ENCODE measurements at regions not wholly inside any gene's neighbourhood (a gene's known extent, or its start where the extent isn't known, plus 50 kb on each side); places are given as distances from the start of the nearest gene placed in this dataset.

DNA sequence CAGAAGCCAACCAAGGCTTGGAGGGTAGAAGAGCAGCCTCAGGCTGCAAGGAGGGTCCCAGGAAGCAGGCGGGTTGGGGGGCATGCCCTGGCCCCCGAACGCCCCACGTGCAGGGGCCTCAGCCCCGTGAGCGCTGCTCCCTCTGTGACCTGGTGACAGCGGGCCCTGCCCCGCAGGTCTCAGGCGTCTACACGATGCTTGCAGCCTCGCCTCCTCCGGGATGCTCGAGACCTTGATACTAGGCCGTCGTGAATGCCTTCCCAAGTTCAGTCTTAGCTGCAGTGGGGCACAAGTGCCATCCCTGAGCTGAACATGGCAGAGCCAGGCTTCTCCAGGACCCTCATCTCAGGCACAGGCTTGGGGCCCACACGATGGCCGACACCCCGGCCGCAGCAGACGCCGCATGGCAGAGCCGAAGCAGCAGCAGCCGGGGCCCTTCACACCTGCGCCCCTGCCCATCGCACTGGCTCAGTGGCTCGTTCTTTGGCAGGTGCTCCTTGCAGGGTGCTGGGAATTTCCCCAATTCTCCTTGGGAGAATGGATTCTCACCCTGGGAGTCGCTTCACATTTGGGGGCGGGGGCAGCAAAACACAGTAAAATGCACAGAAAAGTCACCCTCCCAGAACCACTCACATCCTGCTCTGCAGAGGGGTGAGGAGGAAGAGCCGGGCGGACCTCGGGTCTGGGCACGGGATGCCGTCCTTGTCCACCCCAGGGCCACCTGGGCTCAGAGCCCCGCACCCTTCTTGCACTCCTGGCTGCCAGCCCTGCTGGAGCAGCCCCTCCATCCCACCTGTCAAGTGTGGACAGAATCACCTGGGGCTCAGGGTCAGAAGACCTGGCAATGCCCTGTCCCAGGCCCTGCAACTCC, 161.8 kb downstream of the DLL1 start:
- Histone ChIP-seq H4K8ac (ENCODE audit: low read depth, low read length) (no peak overlapping the region), H3K18ac (ENCODE audit: low read length) (peak overlapping the region; percentile 88), H2AK5ac (ENCODE audit: low read depth, low read length) (peak overlapping the region; percentile 97), H2AFZ (ENCODE audit: low read length) (no peak overlapping the region), H2BK5ac (ENCODE audit: low read length) (peak overlapping the region; percentile 71), H3K27ac (replicated peaks; ENCODE audit: low read length) (no peak overlapping the region), H2BK12ac (ENCODE audit: low read length) (peak overlapping the region; percentile 47), H3K23ac (ENCODE audit: low read depth, low read length, poor library complexity) (peak overlapping the region; percentile 35), H2BK15ac (ENCODE audit: low read length) (peak overlapping the region; percentile 90), H3K14ac (ENCODE audit: low read length) (peak overlapping the region; percentile 76), H3K4ac (ENCODE audit: low read length) (peak overlapping the region; percentile 94), H3K27me3 (ENCODE audit: control insufficient read depth in 3 of 3, insufficient read depth in 3 of 3, low read depth in 1 of 3, low read length in 3 of 3) (peaks cover 0 to 23% (median 0%) of the 10 kb centered on the region in 3 experiments), H3K36me3 (replicated peaks in 1 of 2; ENCODE audit: control insufficient read depth in 2 of 2, insufficient read depth in 2 of 2, low read length in 2 of 2) (no peaks in the 10 kb centered on the region), H2BK120ac (ENCODE audit: low read depth, low read length) (peak overlapping the region; percentile 68), H3K4me1 (ENCODE audit: control insufficient read depth in 2 of 2, insufficient read depth in 1 of 2, low read depth in 1 of 2, low read length in 2 of 2) (peaks cover 0 to 10% of the 10 kb centered on the region in 2 donors), H3K9ac (ENCODE audit: low read depth, low read length, poor library complexity) (no peak overlapping the region), H3K79me1 (ENCODE audit: low read depth, low read length) (no peaks in the 10 kb centered on the region), H3K4me2 (ENCODE audit: insufficient read depth, low read length, poor library complexity, severe bottlenecking) (no peak overlapping the region), H3K9me3 (replicated peaks in 1 of 2; ENCODE audit: control insufficient read depth in 2 of 2, insufficient read depth in 1 of 2, low read depth in 1 of 2, low read length in 2 of 2) (peaks cover 0 to 3% of the 10 kb centered on the region in 2 donors), H4K91ac (ENCODE audit: low read depth, low read length, poor library complexity) (no peak overlapping the region), H3K4me3 (ENCODE audit: low read length in 2 of 2) (no peak overlapping the region)
- WGBS, 2 donors (ENCODE audit: extremely low coverage in 2 of 2, insufficient read length in 2 of 2, insufficient replicate concordance in 1 of 2) = no CpG with 5 or more reads among the region's 34 CpGs
- DNase-seq (ENCODE audit: low spot score) = no peak

DNA sequence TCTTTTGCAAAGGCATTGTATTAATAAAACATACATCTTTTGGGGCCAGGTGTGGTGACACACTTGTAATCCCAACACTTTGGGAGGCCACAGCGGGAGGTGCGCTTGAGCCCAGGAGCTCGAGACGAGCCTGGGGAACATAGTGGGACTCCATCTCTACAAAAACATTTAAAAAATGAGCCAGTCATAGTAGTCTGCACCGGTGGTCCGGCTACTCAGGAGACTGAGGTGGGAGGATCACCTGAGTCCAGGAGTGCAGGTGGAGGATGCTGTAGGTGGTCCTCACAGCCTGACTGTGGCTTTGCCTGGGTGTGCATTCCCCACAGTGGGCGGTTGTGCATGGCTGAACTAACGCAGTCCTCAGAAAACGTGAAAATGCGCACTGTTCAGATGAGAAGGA, 162.5 kb downstream of the DLL1 start:
- H2BK15ac ChIP-seq (ENCODE audit: low read length) = peak overlapping the region; percentile 90
- no peak overlapping the region for H2BK12ac ChIP-seq (ENCODE audit: low read length)
- peak overlapping the region; percentile 88 for H3K18ac ChIP-seq (ENCODE audit: low read length)
- no peaks in the 10 kb centered on the region for H3K36me3 ChIP-seq (replicated peaks in 1 of 2; ENCODE audit: control insufficient read depth in 2 of 2, insufficient read depth in 2 of 2, low read length in 2 of 2)
- no peak overlapping the region for H3K4ac ChIP-seq (ENCODE audit: low read length)
- H3K23ac ChIP-seq (ENCODE audit: low read depth, low read length, poor library complexity) = peak overlapping the region; percentile 35
- H3K14ac ChIP-seq (ENCODE audit: low read length) = peak overlapping the region; percentile 76
- H3K4me3 ChIP-seq (ENCODE audit: low read length in 2 of 2) = no peak overlapping the region
- H3K4me2 ChIP-seq (ENCODE audit: insufficient read depth, low read length, poor library complexity, severe bottlenecking) = no peak overlapping the region
- H3K9me3 ChIP-seq (replicated peaks in 1 of 2; ENCODE audit: control insufficient read depth in 2 of 2, insufficient read depth in 1 of 2, low read depth in 1 of 2, low read length in 2 of 2) = peaks cover 0 to 3% of the 10 kb centered on the region in 2 donors
- WGBS, 2 donors (ENCODE audit: extremely low coverage in 2 of 2, insufficient read length in 2 of 2, insufficient replicate concordance in 1 of 2) = no CpG with 5 or more reads among the region's 10 CpGs
- H4K8ac ChIP-seq (ENCODE audit: low read depth, low read length) = no peak overlapping the region
- H3K9ac ChIP-seq (ENCODE audit: low read depth, low read length, poor library complexity) = no peak overlapping the region
- H3K4me1 ChIP-seq (ENCODE audit: control insufficient read depth in 2 of 2, insufficient read depth in 1 of 2, low read depth in 1 of 2, low read length in 2 of 2) = peaks cover 0 to 3% of the 10 kb centered on the region in 2 donors
- H2BK120ac ChIP-seq (ENCODE audit: low read depth, low read length) = no peak overlapping the region
- H3K27me3 ChIP-seq (ENCODE audit: control insufficient read depth in 3 of 3, insufficient read depth in 3 of 3, low read depth in 1 of 3, low read length in 3 of 3) = peaks cover 0 to 24% (median 0%) of the 10 kb centered on the region in 3 experiments
- peak overlapping the region; percentile 97 for H2AK5ac ChIP-seq (ENCODE audit: low read depth, low read length)
- no peak overlapping the region for H4K91ac ChIP-seq (ENCODE audit: low read depth, low read length, poor library complexity)
- no peak overlapping the region for H3K27ac ChIP-seq (replicated peaks; ENCODE audit: low read length)
- no peak overlapping the region for H2BK5ac ChIP-seq (ENCODE audit: low read length)
- no peak overlapping the region for H2AFZ ChIP-seq (ENCODE audit: low read length)
- DNase-seq (ENCODE audit: low spot score) = no peak
- H3K79me1 ChIP-seq (ENCODE audit: low read depth, low read length) = no peaks in the 10 kb centered on the region

DNA sequence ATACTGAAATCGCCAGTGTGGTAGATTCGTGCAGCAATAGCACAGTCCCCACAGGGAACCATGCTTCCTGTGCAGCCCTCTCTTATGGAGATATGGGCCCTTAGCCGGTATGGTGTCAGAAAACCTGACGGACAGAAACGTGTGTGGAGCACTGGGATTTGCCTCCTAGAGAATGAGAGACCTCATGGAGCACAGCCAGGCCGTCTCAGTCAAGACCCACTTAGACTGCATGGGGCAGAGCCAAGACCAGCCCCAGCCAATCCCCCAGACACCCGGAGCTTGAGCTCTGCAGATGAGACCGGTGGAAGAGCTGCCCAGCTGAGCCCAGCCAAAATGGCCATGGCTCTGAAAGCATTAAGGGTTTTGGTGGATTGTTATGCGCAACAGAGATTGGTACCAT, 163.7 kb downstream of the DLL1 start:
- Histone ChIP-seq H2AFZ (ENCODE audit: low read length) (no peak overlapping the region), H3K9me3 (replicated peaks in 1 of 2; ENCODE audit: control insufficient read depth in 2 of 2, insufficient read depth in 1 of 2, low read depth in 1 of 2, low read length in 2 of 2) (peaks cover 0 to 1% of the 10 kb centered on the region in 2 donors), H3K27me3 (ENCODE audit: control insufficient read depth in 3 of 3, insufficient read depth in 3 of 3, low read depth in 1 of 3, low read length in 3 of 3) (peaks cover 0 to 24% (median 0%) of the 10 kb centered on the region in 3 experiments), H2BK5ac (ENCODE audit: low read length) (no peak overlapping the region), H3K36me3 (replicated peaks in 1 of 2; ENCODE audit: control insufficient read depth in 2 of 2, insufficient read depth in 2 of 2, low read length in 2 of 2) (no peaks in the 10 kb centered on the region), H4K91ac (ENCODE audit: low read depth, low read length, poor library complexity) (no peak overlapping the region), H3K79me1 (ENCODE audit: low read depth, low read length) (no peaks in the 10 kb centered on the region), H4K8ac (ENCODE audit: low read depth, low read length) (no peak overlapping the region), H3K27ac (replicated peaks; ENCODE audit: low read length) (no peak overlapping the region), H2BK120ac (ENCODE audit: low read depth, low read length) (no peak overlapping the region), H3K23ac (ENCODE audit: low read depth, low read length, poor library complexity) (no peak overlapping the region), H3K4me1 (ENCODE audit: control insufficient read depth in 2 of 2, insufficient read depth in 1 of 2, low read depth in 1 of 2, low read length in 2 of 2) (peaks cover 0 to 3% of the 10 kb centered on the region in 2 donors), H3K4me2 (ENCODE audit: insufficient read depth, low read length, poor library complexity, severe bottlenecking) (no peak overlapping the region), H2BK15ac (ENCODE audit: low read length) (no peak overlapping the region), H3K14ac (ENCODE audit: low read length) (no peak overlapping the region), H2AK5ac (ENCODE audit: low read depth, low read length) (no peak overlapping the region), H3K4ac (ENCODE audit: low read length) (no peak overlapping the region), H3K4me3 (ENCODE audit: low read length in 2 of 2) (no peak overlapping the region), H3K9ac (ENCODE audit: low read depth, low read length, poor library complexity) (no peak overlapping the region), H3K18ac (ENCODE audit: low read length) (no peak overlapping the region), H2BK12ac (ENCODE audit: low read length) (no peak overlapping the region)
- DNase-seq (ENCODE audit: low spot score) = no peak
- no CpG with 5 or more reads among the region's 9 CpGs for WGBS, 2 donors (ENCODE audit: extremely low coverage in 2 of 2, insufficient read length in 2 of 2, insufficient replicate concordance in 1 of 2)
